Stimulated activated CD4-positive, alpha-beta T cell treated with anti-CD3 and anti-CD28 coated beads, TNF-alpha, amount 100 ng/mL, for 48 hours (primary cell): ENCODE measurements at regions not wholly inside any gene's neighbourhood (a gene's known extent, or its start where the extent isn't known, plus 50 kb on each side); places are given as distances from the start of the nearest gene placed in this dataset.

Experiments
- DNase-seq, 3 donors: peaks; one replicate each; pipeline ENCODE4 v3.0.0-alpha.2; 2020; ENCODE audit warnings: low read depth in 3 of 3

DNA sequence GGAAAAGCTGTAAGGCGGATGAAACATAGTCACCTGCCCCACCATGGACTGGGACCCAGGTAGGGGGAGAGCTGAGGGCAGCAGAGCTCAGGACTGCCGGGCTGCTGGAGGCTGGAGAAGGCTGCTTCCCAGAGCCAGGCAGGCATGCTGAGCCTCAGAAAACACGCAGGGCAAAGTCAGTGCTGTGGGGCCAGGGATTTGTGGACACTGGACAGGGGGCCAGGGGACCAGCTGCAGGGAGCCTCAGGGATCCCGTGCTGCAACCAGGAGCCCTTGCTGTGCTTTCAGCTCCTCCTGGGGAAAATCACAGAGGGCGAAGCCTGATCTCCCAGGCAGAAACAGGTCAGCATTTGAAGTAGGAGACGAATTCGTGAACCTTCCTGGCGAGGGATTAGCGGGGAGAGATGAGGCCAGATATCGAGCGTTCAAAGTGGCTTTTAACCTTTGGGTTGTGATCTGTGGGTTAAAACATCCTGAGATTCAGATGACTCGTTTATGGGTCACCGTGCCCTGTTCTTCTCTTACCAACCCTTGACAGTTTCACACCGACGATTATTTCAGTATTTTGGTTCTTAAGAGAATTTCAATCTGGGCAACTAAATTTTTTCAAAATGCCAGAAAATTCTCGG lies 85.6 kb upstream of the SHH start:
- no peak for DNase-seq

DNA sequence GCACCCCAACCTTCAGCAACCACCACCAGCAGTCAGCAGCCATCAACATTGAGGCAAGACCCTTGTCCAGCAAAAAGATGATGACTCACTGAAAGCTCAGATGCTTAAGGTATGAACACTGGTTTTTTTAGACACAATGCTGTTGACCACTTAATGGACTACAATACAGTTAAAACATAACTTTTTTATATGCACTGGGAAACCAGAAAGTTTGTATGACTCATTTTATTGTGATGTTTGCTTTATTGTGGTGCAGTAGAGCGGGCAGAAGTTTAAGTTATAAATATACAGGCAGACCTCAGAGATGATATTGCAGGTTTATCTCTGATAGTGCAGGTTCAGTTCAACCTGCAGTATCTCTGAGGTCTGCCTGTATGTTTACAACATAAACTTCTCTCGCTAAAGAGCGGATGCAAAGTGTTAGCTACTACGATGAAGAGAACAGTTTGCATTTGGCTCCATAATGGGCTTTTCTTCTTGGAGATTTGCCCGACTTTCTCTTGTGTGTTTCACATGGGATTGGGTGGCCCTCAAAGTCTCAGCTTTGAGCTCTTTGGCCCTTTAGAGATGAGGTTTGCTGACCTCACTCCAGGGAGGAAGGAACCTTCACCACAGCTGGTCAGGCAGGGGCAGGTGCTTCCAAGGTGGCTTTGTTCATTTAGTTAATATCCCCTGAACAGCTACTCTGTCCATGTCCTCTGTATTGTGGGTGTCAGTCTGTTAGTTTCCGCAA lies 84.4 kb upstream of the SHH start:
- DNase-seq: no peak

DNA sequence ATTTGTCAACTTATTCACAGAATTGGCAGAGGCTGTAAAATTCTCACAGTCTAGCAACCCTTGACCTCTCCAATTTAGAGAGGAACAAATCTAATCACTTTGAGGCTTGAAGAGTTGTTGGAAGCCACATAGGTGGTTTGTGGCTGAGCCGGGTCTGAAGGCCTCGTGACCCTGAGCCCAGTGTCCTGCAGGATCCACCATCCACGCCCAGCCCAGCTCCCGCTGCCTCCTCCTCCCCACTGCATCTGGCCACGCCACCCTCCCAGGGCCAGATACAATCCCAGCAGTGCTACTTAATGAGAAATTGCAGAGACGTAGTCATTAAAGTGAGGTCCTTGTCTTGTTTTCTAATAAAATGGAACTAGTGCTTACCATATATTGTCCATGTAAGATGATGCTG lies 81.4 kb upstream of the SHH start:
- no peak for DNase-seq

DNA sequence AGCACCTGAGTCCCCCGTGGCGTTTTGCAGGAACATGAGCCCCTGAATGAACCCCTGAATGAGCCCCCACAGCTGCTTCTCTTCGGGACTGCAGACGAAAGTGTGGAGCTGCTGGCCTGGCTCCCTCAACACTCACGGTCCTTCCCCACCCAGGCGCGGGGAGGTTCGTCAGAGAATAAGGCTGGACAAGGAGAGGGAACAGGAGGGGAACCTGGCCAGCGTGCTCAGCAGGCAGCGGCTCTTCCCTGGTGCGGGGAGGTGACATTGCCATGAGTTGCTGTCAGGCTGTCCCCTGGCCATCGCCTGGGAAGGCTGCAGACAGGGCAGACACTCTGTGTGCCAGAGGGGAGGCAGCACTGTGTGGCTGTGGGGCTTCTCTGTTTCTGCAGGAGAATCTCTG lies 80.9 kb upstream of the SHH start:
- no peak for DNase-seq

DNA sequence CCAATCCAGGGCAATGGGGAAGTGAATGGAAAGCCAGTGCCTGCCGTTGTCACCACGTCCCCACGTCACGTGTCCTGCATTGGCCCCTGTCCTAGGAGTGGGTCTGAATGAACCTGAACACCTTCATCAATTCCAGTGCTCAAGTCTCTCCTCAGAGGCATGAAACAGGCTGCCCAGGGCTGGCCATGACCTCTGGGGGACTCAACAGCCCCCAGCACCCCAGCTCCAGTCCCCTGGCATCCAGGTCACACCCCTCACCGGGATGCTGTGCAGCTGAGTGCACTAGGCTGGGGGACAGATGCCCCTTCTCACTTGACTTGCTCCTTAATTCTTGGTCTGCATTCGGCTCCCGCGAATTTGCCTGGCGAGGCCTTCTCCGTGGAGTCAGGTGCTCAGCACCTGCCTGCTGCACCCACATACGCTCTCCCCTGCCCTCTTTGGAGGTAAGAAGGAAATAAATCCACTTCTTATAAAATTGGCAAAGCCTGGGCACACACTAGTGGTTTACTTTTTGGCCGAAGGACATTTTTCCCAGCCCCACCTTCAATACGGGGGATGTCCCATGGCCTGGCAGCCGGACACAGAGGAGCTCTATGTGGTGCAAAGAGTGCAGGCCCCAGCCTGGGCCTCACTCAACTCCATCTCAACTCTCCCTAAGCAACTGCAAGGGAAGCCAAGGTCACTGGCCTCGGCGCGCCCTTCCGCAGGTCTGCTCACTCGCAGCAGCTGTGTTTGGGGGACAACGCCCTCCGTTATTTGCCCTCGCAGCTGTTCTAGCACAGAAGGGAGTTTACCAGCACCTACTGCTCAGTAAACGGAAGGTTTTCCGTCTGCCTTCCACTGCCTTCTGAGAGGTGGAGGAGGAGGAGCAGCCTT lies 77.6 kb upstream of the SHH start:
- no peak for DNase-seq

DNA sequence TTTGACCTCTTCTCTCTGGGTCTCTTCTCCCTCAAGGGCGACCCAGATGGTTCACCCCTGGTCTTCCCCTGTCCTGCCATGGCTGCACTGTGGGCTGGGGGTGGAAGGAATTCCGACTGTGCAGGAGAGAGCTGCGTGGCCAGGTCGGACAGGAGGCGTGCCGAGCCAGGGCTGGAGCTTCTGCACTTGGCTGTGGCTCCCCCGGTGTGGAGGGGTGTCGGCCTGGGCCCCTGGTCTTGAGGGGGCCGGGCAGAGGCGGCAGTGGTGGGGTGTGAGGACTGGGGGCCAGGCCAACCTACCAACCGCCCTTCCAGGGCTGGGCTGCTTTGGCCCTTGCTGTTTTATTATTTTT lies 74.9 kb upstream of the SHH start:
- DNase-seq: no peak

DNA sequence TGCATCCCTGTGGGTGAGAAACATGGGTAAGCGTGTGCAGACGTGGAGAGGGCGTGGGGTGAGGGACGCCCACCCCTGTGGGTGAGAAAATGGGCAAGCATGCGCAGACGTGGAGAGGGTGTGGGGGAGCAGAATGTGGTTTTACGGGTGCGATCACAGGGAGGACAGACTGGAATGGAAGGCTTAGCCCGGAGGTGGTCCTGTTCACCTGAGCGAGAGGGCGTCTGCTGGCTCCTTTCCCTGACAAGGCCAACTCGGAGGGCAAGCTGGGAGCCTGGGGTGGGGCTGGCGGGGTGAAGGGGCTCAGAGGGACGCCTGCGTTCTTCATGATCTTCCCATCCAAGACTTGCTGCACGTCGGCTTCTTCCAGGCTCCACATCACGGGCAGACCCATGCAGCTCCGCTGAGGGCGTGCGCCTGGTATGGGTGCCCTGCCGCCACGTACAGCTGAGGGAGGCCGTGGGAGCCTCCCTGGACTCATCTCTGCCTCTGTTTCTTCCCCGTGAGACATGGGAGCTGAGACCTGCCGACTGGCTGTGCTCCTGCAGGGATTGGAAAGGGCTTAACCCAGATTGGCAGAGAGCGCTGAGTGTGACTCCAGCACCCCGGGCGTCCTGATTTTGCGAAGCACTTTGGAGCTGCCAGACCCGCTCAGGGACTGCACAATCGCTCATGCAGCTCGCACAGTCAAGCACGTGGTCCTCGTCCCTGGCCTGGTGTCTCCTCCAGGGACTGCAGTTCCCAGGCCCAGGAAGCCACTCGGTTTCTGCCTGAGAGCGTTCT lies 74.3 kb upstream of the SHH start:
- no peak for DNase-seq

DNA sequence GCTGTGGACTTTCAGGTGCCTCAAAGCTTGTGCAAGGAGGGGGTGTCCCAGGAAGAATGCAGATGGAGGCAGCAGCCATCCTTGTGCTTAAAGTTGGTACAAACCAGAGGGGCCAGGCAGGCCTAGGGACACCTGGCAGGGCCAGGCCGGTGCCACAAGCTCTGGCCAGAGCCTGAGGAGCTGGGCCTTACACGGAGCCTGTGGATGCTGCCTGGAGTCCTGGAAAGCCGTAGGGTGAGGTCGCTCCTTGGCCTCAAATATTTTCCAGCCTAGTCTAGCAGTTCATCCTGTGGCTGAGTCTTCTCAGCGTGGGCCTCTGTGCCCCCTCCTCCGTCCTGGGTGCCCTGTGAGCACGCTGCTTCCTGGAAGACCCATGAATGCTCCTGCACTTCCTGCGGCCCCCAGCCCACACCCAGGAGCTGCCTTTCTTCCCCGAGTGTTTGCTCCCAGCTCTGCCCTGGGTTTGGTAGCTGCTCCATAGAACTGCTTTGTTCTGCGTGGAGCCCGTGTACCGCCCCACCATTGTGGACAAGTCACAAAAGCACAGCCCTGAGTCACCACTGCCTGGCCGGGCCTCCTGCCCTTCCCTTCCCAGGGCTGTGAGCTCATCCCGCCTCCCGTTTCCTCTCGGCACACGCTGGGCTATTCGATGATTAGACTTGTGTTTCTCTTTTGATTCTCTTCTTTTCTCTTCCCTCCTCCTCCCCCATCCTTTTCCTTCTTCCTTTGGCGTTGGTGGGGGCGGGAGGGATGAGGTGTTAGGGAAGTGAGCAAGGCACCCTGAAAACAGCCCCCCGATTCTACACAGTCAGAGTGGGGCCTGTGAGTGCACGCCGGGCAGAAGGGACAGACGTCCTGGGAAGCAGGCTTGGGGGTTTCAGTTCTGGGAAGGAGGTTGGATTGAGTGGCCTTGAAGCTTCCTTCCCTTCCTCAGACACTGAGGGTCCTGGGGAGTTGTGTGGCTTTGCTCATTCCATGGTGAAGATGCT lies 73.2 kb upstream of the SHH start:
- no peak for DNase-seq

DNA sequence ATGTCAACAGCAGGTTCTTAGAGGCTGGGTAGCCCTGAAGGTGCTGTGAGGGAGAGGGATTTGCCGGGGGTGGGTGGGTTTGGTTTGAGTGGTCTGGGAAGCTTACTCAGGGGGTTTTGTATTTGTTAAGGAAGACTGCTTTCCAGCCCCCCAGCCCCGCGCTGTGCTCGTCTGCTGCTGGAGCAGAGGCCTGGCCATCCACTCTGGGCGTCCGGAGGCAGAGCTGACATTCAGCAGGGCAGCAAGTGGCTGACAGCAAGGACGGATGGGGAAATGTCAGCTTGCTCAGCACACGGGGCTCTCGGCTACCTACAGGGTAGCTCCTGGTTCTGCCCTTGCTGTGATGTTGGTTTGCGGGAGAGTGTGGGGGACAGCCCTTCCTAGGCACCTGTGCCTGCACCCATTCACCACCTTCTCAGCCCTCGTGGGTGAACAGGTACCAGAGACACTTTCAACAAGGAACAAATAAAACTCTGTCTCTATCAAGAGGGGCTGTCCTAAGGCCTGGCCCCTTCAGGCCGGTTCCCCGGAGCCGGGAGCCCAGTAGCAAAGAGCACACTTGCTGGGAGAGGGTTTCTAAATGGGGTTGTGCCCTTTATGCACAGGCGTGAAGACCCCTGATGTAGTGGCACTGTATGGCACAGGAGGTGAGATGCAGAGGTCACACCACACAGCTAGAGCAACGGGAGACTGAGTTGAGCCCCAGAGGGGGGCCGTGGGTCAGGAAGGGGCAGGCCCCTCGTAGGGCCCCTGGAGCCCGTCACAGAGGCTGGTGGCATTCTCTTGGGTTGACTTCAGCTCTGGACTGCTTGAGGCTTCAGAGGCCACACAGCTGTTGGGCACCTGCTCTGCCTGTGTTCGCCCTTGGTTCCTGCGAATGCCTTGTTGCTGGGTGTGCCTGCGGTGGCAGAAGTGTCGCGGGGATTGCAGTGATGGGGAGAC lies 72.2 kb upstream of the SHH start:
- DNase-seq: no peak

DNA sequence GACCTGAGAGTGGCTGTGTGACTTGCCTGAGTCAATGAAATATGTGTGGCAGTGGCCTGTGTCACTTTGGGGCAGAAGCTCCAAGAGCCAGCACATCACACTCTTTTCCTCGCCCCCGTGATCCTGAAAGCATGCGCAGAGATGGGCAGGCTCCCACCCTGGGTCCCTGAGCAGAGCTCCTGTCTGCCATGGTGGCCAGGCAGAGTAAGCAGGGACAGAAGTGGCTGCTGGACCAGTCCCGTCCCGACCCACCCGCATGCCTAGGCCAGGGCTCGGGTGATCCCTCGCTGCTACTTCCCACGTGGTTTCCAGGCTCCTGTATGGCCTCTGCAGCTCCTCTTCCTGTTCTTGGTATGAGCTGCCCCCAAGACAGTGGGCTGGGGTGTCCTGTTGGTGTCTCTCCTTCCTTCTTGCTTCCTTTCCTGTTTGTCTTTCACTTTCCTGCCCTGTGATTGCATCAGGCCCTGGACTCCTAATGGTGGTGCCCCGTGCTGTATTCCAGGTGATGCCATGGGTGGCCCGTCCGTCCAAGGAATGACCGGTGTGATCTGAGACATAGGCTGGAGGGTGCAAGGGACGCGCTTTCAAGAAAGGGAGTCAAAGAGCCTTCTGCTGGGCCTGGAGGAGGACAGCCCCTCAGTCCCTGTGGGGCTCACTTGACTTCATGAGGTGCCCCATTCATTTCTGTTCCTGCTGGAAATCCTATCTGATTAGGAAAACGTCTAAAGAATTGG lies 71.4 kb upstream of the SHH start:
- no peak for DNase-seq

DNA sequence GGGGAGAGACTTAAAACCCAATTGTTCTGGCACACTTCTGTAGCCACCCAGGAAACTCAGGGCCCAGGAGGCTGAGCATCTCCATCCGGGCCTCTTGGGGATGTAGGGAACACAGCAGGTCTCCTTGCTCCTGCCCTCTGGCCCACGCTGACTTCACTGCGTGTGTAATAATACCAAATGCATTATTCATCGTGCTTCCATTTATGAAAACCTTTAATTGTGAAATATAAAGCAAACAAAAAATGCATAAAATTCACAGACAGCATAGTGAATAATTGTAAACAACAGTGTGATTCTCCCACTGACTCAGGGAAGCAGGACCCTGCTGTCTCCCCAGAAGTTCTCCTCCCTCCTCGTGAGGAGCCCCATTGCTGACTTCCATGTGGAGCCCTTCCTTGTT lies 70.3 kb upstream of the SHH start:
- no peak for DNase-seq

DNA sequence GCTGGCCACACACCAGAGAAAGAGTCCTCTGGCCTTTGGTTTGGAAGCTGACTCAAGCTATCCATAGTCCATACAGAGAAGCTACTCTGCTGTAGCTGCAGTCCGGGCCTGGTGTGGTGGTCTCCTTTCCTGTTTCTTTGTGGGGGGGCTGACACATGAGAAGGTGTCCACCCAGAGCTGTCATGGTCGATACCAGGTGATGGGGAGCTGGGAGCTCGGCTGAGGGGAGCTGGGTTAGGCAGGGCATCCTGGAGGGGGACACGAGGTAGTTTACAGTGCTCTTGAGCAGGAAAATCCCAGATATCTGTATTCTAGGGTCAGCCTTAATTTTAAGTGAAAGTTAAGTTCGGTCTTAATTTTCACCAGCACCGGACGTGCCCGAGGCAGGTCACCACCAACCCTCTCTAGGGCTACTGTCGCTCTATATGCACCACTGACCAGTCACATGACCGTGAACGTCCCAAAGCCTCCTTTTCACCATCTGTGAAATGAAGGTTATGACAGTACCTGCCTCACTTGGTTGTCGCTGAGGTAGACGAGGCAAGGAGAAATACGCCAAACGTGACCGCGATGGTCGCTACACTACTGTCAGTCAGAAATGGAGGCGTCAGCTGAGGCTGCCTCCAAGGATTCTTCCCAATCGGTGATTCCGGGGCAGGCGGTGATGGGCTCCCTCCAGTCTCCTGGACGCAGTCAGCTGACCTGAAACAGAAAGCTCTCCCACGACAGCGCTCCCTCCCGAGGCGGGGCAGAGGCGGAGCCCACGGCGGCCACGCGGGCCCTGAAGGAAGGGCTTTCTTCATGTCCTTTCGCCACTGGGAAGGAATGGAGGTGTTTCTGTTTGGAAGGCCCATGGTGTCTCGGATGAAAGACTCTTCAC lies 69.4 kb upstream of the SHH start:
- DNase-seq: no peak

DNA sequence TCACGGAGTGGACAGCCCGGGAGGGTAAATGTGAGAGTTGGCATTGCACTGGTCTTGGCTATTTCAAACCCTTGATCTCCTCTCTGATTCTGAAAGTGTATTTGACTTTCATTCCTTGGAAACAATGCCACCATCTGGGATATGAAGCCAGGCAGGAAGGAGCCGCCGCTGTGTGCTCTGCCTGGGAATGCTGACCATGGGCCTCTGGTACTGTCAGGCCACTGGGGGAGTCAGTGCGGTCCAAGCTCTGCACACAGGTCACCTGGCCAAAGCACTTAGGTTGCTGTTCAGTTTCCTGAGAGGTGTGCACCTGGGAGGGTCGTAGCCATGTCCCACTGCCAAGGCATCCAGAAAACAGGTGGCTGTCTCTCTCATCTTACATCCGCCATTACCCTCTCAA lies 68.5 kb upstream of the SHH start:
- DNase-seq: no peak

DNA sequence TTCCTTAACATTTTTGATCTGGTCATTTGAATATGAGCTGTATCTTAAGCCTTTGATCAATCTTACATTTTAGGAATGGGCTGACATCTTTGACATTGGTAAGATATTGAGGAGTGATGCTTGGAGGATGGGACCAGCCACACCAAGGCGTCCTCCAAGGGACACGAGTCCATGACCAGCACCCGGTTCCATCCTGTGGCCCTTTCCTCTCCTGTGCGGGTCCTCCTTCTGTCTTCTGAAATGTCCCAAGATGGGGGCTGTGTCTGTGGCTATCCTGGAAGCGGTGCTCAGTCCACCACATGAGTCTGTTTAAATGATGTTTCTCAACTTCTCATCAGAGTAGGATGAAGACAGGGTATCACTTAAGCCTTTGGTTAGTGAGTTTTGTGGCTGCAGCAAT lies 67.3 kb upstream of the SHH start:
- no peak for DNase-seq

DNA sequence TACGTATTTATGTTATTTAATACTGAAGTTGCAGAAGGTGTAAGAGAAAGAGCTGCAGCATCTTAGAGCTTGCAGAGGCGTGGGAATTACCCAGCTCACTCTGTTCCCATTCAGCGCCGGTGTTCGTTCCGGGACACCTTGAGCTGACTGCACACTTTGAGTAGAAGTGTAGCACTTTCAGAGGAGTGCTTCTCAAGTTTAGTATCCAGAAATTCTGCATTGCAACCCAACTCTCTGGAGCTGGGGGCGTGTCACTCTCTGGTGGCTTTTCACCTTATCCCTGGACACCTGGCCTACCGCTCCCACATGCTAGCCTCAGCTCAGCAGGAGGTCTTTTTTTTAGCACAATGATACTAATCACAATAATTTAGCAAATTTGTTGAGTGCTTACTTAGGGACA lies 66.4 kb upstream of the SHH start:
- DNase-seq: no peak

DNA sequence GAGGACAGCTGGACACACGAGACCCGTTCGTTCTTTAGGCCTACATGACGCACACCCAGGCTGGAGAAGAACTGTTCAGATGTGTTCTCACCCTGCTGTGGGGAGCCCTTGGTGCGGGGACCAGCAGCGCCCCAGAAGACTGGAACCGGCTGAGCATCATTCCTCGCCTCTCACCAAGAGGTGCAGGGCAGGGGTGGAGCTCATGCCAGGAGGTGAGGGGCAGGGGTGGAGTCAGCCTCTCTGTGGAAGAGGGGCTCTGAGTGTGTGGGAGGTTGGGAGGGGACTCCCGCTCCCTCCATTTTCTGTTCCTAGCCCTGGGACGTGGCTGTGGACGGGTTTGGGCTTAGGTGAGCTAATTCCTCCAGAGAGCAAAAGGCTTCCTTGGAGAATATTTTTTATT lies 66.0 kb upstream of the SHH start:
- no peak for DNase-seq

DNA sequence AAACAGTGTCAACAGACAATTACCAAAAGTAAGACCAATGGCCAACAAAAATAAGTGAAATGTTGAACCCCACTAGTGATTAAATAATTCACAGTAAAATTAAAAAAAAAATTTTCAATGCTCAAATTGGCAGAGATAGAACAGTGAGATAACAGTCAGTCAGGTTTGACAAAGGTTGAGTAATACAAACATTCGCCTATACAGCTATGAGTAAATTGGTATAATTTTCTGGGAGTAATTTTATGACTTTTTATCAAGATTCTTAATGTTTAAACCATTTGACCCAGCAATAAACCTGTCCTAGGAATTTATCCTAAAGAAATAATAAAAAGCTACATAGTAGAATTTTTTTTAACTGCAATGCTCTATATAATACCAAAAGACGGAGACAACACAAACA lies 64.9 kb upstream of the SHH start:
- no peak for DNase-seq

DNA sequence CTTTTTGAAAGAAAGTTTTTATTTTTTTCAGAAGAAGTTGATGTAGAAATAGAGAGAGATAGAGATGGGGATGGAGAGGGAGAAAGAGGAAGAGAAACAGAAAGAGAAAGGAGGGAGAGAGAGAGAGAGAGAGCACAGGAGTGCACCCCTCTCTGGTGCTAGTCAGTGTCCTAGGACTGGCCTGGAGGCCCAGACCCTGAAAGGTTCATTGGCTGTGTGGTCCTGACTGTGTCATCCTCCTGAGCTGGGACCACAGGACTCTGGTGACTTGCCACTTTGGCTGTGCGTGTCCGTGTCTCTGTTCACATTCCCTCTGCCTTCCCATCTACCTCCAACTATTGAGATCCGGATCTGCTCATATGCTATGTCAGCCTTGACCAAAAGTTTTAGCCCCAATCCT lies 62.1 kb upstream of the SHH start:
- DNase-seq: no peak
